Tongue (tissue), 1 donor: ENCODE measurements at regions not wholly inside any gene's neighbourhood (a gene's known extent, or its start where the extent isn't known, plus 50 kb on each side); places are given as distances from the start of the nearest gene placed in this dataset.
"Not testable (repeated sequence)": the region's sequence is repeated elsewhere in the genome, so short reads cannot be mapped to it uniquely, and the experiment has no call there.

Source experiments
- DNase-seq: peaks from one replicate; pipeline ENCODE4 v3.0.0-alpha.2; 2015

- DNase-seq, result no peak
These were observed 333.1 kb upstream of the NUDT12 start for GRCh38 chr5:103895738-103896137.

DNA sequence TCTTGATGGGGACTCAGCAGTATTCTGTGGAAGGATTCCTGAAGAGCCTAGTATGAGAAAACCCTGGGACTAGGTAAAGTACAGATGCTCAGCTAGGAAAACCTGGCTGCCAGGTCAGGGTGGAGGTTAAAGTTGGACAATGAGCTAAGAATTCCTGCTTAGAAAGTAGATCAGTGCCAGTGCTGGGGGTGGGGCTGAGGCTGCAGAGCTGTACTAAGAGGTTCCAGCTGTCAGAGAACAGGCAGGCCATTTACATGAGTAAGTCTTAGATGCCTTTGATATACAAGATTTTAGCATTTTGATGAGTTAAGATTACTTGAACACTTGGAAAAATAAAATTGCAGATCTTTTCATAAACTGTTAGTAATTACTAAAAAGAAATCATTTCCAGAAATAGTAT is 332.3 kb upstream of the NUDT12 start:
- peak; percentile 19 for DNase-seq

GRCh38 chr5:103891151-103891550 is 328.6 kb upstream of the NUDT12 start:
- DNase-seq, result no peak

DNA sequence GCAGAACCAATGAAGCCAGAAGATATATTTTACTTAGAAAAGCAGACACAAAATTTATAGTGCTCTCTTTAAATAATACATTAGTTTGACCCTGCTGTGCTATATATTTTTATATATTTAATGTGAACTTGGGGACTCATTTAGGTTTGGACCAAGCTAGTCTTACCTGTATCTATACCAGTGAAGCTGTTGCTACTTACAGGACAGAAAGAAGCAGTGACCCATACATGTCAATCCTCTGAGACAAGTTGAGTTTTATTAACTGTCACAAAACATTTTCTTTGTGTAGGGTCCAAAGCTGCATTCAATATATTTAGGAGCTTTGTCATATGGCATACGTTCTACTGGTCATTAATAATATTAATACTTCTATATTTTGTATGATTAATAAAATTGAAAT is 327.7 kb upstream of the NUDT12 start:
- no peak for DNase-seq

DNA sequence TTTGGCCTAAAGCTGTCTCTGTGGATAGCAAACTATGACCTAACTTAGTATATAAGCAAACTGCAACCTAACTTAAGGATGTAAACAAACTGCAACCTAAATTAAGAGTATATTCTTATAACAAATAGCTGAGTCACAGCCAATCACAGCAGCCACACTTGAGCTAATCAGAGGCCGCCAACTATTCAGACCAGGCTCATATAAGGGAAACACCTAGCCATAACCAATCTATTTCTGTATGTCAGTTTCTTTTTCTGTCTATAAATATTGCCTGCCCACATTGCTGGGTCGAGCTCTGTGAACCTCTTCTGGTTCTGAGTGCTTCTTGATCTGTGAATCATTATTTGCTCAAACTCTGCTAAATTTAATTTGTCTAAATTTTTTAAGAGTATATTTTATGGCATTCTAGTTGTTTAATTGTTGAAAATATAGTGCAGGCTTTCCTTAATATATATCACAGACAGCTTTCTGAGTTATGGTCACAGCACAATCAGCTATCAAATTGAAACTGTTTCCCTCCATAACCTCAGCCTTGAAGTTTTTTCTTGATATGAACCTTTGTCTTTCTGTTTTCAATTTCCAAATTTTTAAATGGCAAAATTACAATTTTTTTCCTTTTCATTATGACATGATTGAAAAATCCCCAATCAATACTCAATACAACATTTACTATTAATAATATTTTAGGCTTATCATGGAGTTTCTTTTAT is 327.1 kb upstream of the NUDT12 start:
- no peak for DNase-seq

- no peak for DNase-seq
These were observed 324.2 kb upstream of the NUDT12 start for GRCh38 chr5:103886826-103887225.

DNA sequence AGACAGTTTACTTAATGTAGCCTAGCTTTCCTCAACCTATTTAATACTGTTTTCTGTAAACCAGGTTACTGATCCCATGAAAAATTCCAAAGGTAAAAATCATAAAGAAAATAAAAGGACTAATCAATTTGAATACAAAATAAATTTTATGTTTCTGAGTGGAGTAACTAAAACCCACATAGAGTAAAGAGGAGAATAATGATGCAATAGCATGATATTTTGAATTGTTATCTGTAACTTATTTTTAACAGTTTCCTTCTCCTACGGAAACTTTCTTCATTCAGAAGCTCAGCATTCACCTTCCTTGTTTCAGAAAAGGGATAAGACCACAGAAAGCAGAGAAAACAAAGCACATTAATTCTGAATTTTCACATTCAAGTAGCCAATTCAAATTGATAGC is 320.6 kb upstream of the NUDT12 start:
- no peak for DNase-seq

DNA sequence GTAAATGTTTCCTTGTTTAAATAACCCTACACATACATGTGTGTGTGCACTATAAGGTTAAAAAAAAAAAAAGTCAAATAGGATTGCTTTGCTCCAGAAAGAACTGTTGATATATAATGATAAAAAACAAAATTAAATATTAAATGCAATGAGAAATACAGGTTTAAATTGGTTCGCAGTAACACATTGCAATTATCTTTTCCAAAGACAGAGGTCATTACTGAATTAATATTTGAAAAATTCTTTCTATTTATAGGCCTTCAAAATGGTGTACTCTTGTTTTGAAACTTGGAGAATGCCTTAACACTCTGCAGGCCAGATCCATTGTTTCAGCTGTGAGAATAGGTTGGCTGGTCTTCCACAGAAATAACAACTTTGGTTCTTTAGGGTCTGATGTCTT is 319.0 kb upstream of the NUDT12 start:
- DNase-seq, result no peak

GRCh38 chr5:103867857-103868598 is 305.4 kb upstream of the NUDT12 start:
- peak; percentile 2 for DNase-seq

GRCh38 chr5:103866169-103866568 is 303.6 kb upstream of the NUDT12 start:
- no peak for DNase-seq

DNA sequence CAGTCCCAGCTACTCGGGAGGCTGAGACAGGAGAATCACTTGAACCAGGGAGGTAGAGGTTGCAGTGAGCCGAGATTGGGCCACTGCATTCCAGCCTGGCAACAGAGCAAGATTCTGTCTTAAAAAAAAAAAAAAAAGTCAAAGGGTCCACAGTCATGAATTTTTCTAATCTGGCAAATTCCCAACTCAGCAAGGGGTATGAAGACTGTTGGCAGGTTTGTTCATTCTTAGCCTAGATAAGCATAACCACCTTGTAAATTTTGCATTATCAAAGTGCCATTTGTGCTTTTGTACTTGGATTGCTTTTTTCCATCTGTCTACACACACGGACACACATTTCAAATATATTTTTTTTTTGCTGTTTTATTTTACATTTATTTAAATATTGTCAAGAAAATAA is 299.8 kb upstream of the NUDT12 start:
- DNase-seq, result no peak

- no peak for DNase-seq
These were observed 297.7 kb upstream of the NUDT12 start for GRCh38 chr5:103860327-103860726.

- not testable (repeated sequence) for DNase-seq
These were observed 295.8 kb upstream of the NUDT12 start for GRCh38 chr5:103858367-103858766.

DNA sequence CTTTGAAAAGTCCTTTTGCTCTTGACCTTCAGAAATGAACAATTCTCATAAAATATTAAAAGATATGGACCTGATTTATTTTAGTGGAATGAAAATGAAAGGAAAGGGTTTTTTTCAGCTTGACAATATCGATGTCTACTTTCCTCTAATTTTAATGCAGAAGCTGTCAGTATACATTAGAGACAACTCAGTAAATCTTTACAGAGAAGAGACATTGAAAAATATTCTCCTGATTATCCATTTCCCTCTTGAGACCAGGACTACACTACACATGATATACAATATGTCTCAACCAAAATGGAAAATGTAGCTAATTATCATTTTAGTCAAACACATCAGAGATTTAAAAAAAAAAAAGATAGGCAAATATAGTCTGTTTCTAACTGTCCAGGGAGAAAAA is 288.5 kb upstream of the NUDT12 start:
- no peak for DNase-seq

GRCh38 chr5:103849934-103850333 is 287.3 kb upstream of the NUDT12 start:
- DNase-seq, result no peak

- DNase-seq, result no peak
These were observed 284.5 kb upstream of the NUDT12 start for GRCh38 chr5:103847060-103847459.

- no peak for DNase-seq
These were observed 280.3 kb upstream of the NUDT12 start for GRCh38 chr5:103842936-103843335.

DNA sequence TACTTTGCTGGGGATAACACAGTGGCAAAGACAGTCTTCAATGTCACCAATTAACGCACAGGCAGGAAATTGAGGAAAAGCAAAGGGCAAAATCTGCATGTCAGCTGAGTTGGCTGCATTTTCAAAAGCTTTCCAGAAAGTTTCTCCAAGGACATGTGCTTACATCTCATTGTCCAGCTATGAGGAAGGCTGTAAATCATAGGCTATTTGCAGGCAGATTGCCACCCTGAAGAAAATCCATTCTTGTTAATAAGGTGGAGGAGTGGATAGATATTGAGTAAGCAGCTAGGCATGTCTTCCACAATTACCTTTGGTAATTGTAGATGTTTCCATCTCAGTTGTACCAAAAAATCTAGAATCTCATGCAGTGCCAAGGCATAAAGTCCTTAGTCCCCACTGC is 278.0 kb upstream of the NUDT12 start:
- no peak for DNase-seq

GRCh38 chr5:103834216-103834615 is 271.6 kb upstream of the NUDT12 start:
- no peak for DNase-seq

- no peak for DNase-seq
These were observed 267.0 kb upstream of the NUDT12 start for GRCh38 chr5:103829585-103829984.

- no peak for DNase-seq
These were observed 265.4 kb upstream of the NUDT12 start for GRCh38 chr5:103827976-103828375.

DNA sequence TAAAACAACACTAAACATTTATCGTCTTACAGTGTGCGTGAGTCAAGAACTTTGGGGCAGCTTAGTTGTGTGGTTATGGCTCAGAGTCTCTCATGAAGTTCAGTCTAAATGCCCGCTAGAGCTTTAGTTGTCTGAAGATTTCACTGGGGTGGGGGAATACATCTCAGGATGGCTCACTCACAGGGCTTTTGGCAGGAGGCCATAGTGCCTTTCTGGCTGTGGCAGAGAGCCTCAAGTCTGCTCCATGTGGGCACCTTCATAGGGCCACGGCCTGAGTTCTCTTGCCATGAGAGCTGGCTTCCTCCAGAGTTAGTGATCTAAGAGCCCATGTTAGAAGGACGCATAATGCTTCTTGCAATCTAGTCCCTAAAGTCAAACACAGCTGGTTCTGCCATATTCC is 258.8 kb upstream of the NUDT12 start:
- no peak for DNase-seq

DNA sequence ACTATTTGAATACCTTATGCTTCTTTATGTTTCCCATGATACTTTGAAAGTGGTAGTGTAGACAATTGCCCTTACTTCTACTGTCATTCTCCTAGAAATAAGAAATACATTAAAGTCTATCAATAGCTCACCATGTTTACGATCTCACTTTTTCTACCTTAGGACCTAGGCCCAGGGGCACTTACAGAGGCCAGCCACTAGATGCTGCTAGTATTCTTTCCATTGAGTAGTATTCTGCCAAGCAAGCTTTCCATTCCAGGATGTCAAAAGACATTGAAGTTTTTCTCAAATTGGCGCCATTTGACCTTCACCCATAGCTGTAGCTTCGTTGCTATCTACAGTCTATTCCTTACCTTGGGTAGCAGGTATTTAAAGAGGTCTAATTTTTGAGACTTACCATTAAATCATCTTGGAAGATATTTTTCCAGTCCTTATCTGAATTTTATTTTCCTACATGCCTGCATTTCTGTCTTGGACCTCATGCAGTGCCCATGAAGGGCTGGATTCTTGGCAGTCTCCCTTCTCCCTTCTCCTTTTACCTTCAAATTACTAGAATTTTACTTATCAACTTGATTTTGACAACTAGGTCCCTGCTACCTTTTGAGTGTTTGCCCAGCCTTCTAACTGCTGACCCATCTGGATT is 246.0 kb upstream of the NUDT12 start:
- DNase-seq, result peak; percentile 63

GRCh38 chr5:103804711-103805110 is 242.1 kb upstream of the NUDT12 start:
- DNase-seq, result no peak
